Gastrocnemius medialis (tissue), 4 donors: ENCODE measurements at regions not wholly inside any gene's neighbourhood (a gene's known extent, or its start where the extent isn't known, plus 50 kb on each side); places are given as distances from the start of the nearest gene placed in this dataset.

Source experiments
- ATAC-seq, 2 donors: fragments of 150-250 bp; one replicate each; pipeline ENCODE4 v1.9.1; 2016
- DNase-seq, 2 donors: peaks; one replicate each; pipeline ENCODE4 v3.0.0-alpha.2; 2019
- H3K27ac ChIP-seq, 4 donors: fragments of 200-600 bp; sonication (generic); 1 replicate in 1 of 4; 2 replicates in 3 of 4; pipeline ENCODE4 v1.5.1; 2016 to 2018; ENCODE audit warnings: mild to moderate bottlenecking in 2 of 4, moderate library complexity in 1 of 4
- H3K27me3 ChIP-seq, 3 donors: fragments of 200-600 bp; sonication (generic) in 2 of 3; 1 replicate in 1 of 3; 2 replicates in 2 of 3; pipeline versions ENCODE4 v1.5.1 to v1.6.0; 2016 to 2019; ENCODE audit warnings: mild to moderate bottlenecking in 1 of 3, moderate library complexity in 1 of 3
- H3K36me3 ChIP-seq, 2 donors: fragments of 200-600 bp; sonication (generic) in 1 of 2; one replicate each; pipeline ENCODE4 v1.5.1; 2017 to 2018
- H3K4me1 ChIP-seq, 2 donors: fragments of 200-600 bp; sonication (generic) in 1 of 2; one replicate each; pipeline ENCODE4 v1.5.1; 2016 to 2017; ENCODE audit warnings: mild to moderate bottlenecking in 2 of 2
- H3K4me3 ChIP-seq, 4 donors: fragments of 200-600 bp; sonication (generic) in 3 of 4; 1 replicate in 1 of 4; 2 replicates in 3 of 4; pipeline ENCODE4 v1.5.1; 2016 to 2019; ENCODE audit warnings: mild to moderate bottlenecking in 2 of 4
- H3K9me3 ChIP-seq, 3 donors: fragments of 200-600 bp; sonication (generic) in 2 of 3; 1 replicate in 1 of 3; 2 replicates in 2 of 3; pipeline ENCODE4 v1.5.1; 2016 to 2019
- POLR2A ChIP-seq, 2 donors: fragments of 450-650 bp; IDR thresholded peaks; one replicate each; pipeline ENCODE4 v1.6.1; 2017; ENCODE audit warnings: antibody characterized with exemption in 2 of 2, mild to moderate bottlenecking in 2 of 2, moderate library complexity in 2 of 2
- in situ Hi-C, 4 donors: fragments of 200-750 bp; cut with MboI; loops; one replicate each; pipeline versions ENCODE4 v1.15.0 to v1.8.0; 2017; ENCODE audit warnings: low sequenced_read_pairs in 4 of 4
- intact Hi-C: fragments of 100-400 bp; cut with DNase I; formaldehyde crosslinking; loops from one replicate; pipeline ENCODE4 v1.15.1; 2023; ENCODE audit warnings: low total_unique reads
- TF ChIP-seq, protein P1 (sequence below), 5 experiments: fragments of 450-650 bp in 3 of 5; fragments of 200-600 bp in 2 of 5; sonication (generic) in 2 of 5; IDR thresholded peaks in 4 of 5; conservative IDR thresholded peaks in 1 of 5; 1 replicate in 4 of 5; 2 replicates in 1 of 5; pipeline ENCODE4 v1.5.1; 2016 to 2019; ENCODE audit warnings: antibody characterized with exemption in 5 of 5, mild to moderate bottlenecking in 3 of 5, moderate library complexity in 3 of 5

DNA sequence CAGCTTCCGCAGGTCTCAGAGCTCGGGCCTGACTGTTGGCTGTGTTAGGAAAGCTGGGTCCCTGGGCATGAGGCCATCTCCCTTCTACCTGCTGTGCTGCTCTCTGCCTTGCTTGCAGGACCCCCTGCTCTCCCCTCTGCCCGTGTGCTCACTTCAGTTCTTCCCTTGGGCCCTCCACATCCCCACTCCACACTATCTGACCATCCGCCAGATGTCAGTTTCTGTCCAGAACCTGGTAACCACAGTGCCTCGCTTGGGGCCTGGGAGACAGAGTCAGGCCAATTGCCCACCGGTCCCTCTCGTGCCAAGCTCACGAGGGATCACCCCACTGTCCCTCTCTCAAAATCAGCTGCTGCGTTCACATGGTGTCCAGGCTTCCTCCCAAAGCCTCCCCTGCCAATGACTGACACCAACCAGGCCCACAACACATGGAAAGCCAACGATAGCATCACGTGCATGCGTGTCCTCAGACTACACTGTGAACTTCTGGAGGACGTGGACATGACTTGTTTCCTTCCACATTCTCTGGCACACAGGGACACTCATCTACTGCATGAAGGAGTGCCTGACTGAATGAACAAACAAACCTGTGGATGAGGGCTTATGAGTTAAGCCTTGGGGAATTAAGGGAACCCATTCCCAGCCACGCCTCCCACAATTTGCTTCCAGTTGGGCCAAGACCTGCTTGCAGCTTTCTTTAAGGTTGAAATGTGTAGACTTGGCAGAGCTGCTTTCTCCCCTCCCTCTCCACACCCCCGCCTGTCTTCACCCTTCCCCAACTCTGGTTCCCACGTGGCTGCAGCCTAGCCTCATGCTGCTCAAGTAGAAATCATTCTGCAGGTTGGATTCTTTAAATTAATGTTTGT, 72.5 kb upstream of the ZNF423 start:
- in situ Hi-C loops (loop anchor here in 1 of 4 donors (10.0 kb wide), 1 partner anchor 514 kb away; no protein-coding TSS in a partner anchor), intact Hi-C loops (no loop called here)
- Histone ChIP-seq H3K4me3 (no peak overlapping the region), H3K9me3 (no peaks in the 10 kb centered on the region), H3K27me3 (no peaks in the 10 kb centered on the region), H3K27ac (no peak overlapping the region), H3K36me3 (no peaks in the 10 kb centered on the region), H3K4me1 (no peaks in the 10 kb centered on the region)
- TF ChIP-seq POLR2A (IDR thresholded peaks at IDR 0.05) = no peak
- TF ChIP-seq, protein P1, sequence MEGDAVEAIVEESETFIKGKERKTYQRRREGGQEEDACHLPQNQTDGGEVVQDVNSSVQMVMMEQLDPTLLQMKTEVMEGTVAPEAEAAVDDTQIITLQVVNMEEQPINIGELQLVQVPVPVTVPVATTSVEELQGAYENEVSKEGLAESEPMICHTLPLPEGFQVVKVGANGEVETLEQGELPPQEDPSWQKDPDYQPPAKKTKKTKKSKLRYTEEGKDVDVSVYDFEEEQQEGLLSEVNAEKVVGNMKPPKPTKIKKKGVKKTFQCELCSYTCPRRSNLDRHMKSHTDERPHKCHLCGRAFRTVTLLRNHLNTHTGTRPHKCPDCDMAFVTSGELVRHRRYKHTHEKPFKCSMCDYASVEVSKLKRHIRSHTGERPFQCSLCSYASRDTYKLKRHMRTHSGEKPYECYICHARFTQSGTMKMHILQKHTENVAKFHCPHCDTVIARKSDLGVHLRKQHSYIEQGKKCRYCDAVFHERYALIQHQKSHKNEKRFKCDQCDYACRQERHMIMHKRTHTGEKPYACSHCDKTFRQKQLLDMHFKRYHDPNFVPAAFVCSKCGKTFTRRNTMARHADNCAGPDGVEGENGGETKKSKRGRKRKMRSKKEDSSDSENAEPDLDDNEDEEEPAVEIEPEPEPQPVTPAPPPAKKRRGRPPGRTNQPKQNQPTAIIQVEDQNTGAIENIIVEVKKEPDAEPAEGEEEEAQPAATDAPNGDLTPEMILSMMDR (IDR thresholded peaks at IDR 0.05 in 4 of 5, conservative IDR thresholded peaks at IDR 0.05 in 1 of 5) = no peak
- DNase-seq = no peak
- peak in 1 of 2 donors; percentile 21 for ATAC-seq

DNA sequence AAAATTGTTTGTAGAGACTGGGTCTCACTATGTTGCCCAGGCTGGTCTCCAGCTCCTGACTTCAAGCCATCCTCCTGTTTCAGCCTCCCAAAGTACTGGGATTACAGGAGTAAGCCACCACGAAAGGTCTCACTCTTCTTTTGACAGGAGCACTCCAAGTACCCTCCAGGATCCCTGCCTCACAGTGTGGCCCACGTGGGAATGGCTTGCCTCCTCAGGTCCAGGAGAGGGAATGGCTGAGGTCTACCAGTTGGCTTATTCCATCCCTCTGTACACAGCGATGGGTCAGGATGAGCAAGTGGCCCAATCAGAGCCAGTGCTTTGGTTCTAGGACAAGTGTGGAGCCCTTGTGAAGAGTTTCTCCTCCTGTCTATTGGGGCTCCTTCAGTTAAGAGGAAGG, 73.7 kb upstream of the ZNF423 start:
- in situ Hi-C loops (loop anchor here in 1 of 4 donors (10.0 kb wide), 1 partner anchor 515 kb away; no protein-coding TSS in a partner anchor), intact Hi-C loops (no loop called here)
- ATAC-seq (no peak), DNase-seq (no peak)
- H3K27me3 ChIP-seq = no peaks in the 10 kb centered on the region
- H3K9me3 ChIP-seq = no peaks in the 10 kb centered on the region
- H3K27ac ChIP-seq = no peak overlapping the region
- no peak overlapping the region for H3K4me3 ChIP-seq
- no peaks in the 10 kb centered on the region for H3K4me1 ChIP-seq
- H3K36me3 ChIP-seq = no peaks in the 10 kb centered on the region
- no peak for TF ChIP-seq POLR2A (IDR thresholded peaks at IDR 0.05)
- TF ChIP-seq, protein P1 (IDR thresholded peaks at IDR 0.05 in 4 of 5, conservative IDR thresholded peaks at IDR 0.05 in 1 of 5) = no peak

DNA sequence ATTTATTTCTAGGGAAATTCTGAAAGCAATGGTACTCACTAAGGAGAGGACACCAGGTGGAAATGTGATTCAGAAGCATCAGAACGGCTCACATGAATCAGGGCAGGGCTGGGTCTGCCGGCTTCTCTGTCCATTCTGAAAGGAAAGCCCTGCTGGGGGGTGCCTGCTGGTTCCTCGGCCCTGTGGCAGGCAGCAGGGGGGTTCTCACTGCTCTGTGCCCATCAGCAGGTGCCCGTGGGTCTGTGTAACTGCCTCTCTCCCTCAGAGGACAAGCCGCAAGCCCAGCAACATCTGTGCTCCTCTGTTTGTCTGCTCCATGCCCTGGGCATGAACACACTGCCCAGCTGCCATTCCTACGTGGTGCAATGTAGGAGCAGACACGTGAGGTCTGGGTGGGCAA, 74.9 kb upstream of the ZNF423 start:
- Histone ChIP-seq H3K36me3 (no peaks in the 10 kb centered on the region), H3K27me3 (no peaks in the 10 kb centered on the region), H3K27ac (no peak overlapping the region), H3K4me1 (no peaks in the 10 kb centered on the region), H3K4me3 (no peak overlapping the region), H3K9me3 (no peaks in the 10 kb centered on the region)
- no peak for ATAC-seq
- intact Hi-C loops = no loop called here
- TF ChIP-seq, protein P1 (IDR thresholded peaks at IDR 0.05 in 4 of 5, conservative IDR thresholded peaks at IDR 0.05 in 1 of 5) = no peak
- no peak for TF ChIP-seq POLR2A (IDR thresholded peaks at IDR 0.05)
- in situ Hi-C loops = no loop called here
- no peak for DNase-seq

DNA sequence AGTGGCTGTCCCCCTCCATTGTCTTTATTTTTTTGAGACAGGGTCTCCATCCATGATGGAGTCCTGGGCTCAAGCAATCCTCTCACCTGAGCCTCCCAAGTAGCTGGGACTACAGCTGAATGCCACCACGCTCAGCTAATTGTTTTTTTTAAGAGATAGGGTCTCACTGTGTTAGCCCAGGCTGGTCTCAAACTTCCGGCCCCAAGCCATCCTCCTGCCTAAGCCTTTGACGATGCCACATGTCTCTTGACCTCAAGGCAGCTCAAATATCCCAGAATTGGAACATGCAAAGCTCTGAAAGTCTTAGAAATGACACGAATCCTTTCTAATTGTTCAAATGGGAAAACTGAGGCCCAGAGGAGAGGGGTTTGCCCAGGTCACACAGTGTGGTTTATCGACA, 75.4 kb upstream of the ZNF423 start:
- Histone ChIP-seq H3K36me3 (no peaks in the 10 kb centered on the region), H3K9me3 (no peaks in the 10 kb centered on the region), H3K27me3 (no peaks in the 10 kb centered on the region), H3K4me3 (no peak overlapping the region), H3K4me1 (no peaks in the 10 kb centered on the region), H3K27ac (no peak overlapping the region)
- TF ChIP-seq, protein P1 (IDR thresholded peaks at IDR 0.05 in 4 of 5, conservative IDR thresholded peaks at IDR 0.05 in 1 of 5) = no peak
- TF ChIP-seq POLR2A (IDR thresholded peaks at IDR 0.05) = no peak
- ATAC-seq = no peak
- in situ Hi-C loops (no loop called here), intact Hi-C loops (no loop called here)
- DNase-seq = no peak
